ENCODE measurements at regions not wholly inside any gene's neighbourhood (a gene's known extent, or its start where the extent isn't known, plus 50 kb on each side); places are given as distances from the start of the nearest gene placed in this dataset.
A peak's percentile ranks its signal among the peaks of the same experiment; 100 is the strongest.

- H3K9me3 Mint-ChIP-seq: peaks cover 40% of the 10 kb centered on the region
- DNase-seq: no peak
Observed at GRCh38 chr12:126112849-126113248, 1047.6 kb downstream of the AACS start.

GRCh38 chr12:126114441-126114840 is 1049.2 kb downstream of the AACS start:
- no peak for DNase-seq
- Mint-ChIP-seq H3K4me1 (ENCODE audit: low read depth) (no peaks in the 10 kb centered on the region), H3K9me3 (peaks cover 47% of the 10 kb centered on the region), H3K36me3 (ENCODE audit: low read depth) (no peaks in the 10 kb centered on the region), H3K4me3 (no peak overlapping the region), H3K27me3 (ENCODE audit: insufficient read depth) (no peaks in the 10 kb centered on the region; the same call in 1 of the 2 replicates), H3K27ac (no peak overlapping the region)
- no peak for TF ChIP-seq CTCF (IDR thresholded peaks at IDR 0.05)

More at GRCh38 chr12:126112849-126113248, 1047.6 kb downstream of the AACS start:
- no peak overlapping the region for H3K27ac Mint-ChIP-seq
- H3K4me1 Mint-ChIP-seq (ENCODE audit: low read depth): no peaks in the 10 kb centered on the region
- H3K27me3 Mint-ChIP-seq (ENCODE audit: insufficient read depth): no peaks in the 10 kb centered on the region; the same call in 1 of the 2 replicates
- TF ChIP-seq CTCF (IDR thresholded peaks at IDR 0.05): no peak
- no peak overlapping the region for H3K4me3 Mint-ChIP-seq
- no peaks in the 10 kb centered on the region for H3K36me3 Mint-ChIP-seq (ENCODE audit: low read depth)

GRCh38 chr12:126117502-126117901 is 1052.3 kb downstream of the AACS start:
- no peak for TF ChIP-seq CTCF (IDR thresholded peaks at IDR 0.05)
- Mint-ChIP-seq H3K4me3 (no peak overlapping the region), H3K9me3 (peaks cover 47% of the 10 kb centered on the region), H3K4me1 (ENCODE audit: low read depth) (no peaks in the 10 kb centered on the region), H3K36me3 (ENCODE audit: low read depth) (no peaks in the 10 kb centered on the region), H3K27ac (no peak overlapping the region), H3K27me3 (ENCODE audit: insufficient read depth) (no peaks in the 10 kb centered on the region; the same call in 1 of the 2 replicates)
- no peak for DNase-seq

- Mint-ChIP-seq H3K27me3 (ENCODE audit: insufficient read depth) (no peaks in the 10 kb centered on the region; the same call in 1 of the 2 replicates), H3K4me1 (ENCODE audit: low read depth) (no peaks in the 10 kb centered on the region), H3K27ac (no peak overlapping the region), H3K36me3 (ENCODE audit: low read depth) (peaks cover 7% of the 10 kb centered on the region; the same call in 1 of the 2 replicates), H3K9me3 (peaks cover 75% of the 10 kb centered on the region), H3K4me3 (no peak overlapping the region)
- TF ChIP-seq CTCF (IDR thresholded peaks at IDR 0.05): 0 out of 2 replicates have a peak, but pooled peaks have one; percentile 15
- DNase-seq: no peak
Observed at GRCh38 chr12:126139355-126139754, 1074.1 kb downstream of the AACS start.

- Mint-ChIP-seq H3K36me3 (ENCODE audit: low read depth) (no peaks in the 10 kb centered on the region), H3K4me3 (no peak overlapping the region), H3K4me1 (ENCODE audit: low read depth) (no peaks in the 10 kb centered on the region), H3K9me3 (peaks cover 62% of the 10 kb centered on the region), H3K27me3 (ENCODE audit: insufficient read depth) (peaks cover 3% of the 10 kb centered on the region), H3K27ac (no peak overlapping the region)
- no peak for TF ChIP-seq CTCF (IDR thresholded peaks at IDR 0.05)
- DNase-seq: no peak
Observed at GRCh38 chr12:126144603-126145002, 1079.4 kb downstream of the AACS start.

- no peak for TF ChIP-seq CTCF (IDR thresholded peaks at IDR 0.05)
- no peaks in the 10 kb centered on the region for H3K36me3 Mint-ChIP-seq (ENCODE audit: low read depth)
- peaks cover 3% of the 10 kb centered on the region for H3K27me3 Mint-ChIP-seq (ENCODE audit: insufficient read depth)
- no peaks in the 10 kb centered on the region for H3K4me1 Mint-ChIP-seq (ENCODE audit: low read depth)
- H3K4me3 Mint-ChIP-seq: no peak overlapping the region
- no peak overlapping the region for H3K27ac Mint-ChIP-seq
- DNase-seq: no peak
- peaks cover 50% of the 10 kb centered on the region for H3K9me3 Mint-ChIP-seq
Observed at GRCh38 chr12:126147321-126147720, 1082.1 kb downstream of the AACS start.
